Lower leg skin (tissue), 3 donors: ENCODE measurements at regions not wholly inside any gene's neighbourhood (a gene's known extent, or its start where the extent isn't known, plus 50 kb on each side); places are given as distances from the start of the nearest gene placed in this dataset.

Experiments used
- CTCF ChIP-seq, 3 donors: fragments of 450-650 bp; IDR thresholded peaks; one replicate each; pipeline ENCODE4 v1.5.1; 2016; ENCODE audit warnings: antibody characterized with exemption in 3 of 3, mild to moderate bottlenecking in 3 of 3, moderate library complexity in 2 of 3
- POLR2A ChIP-seq, 2 donors: fragments of 450-650 bp; IDR thresholded peaks; one replicate each; pipeline ENCODE4 v1.6.1; 2016 to 2017; ENCODE audit warnings: antibody characterized with exemption in 2 of 2, mild to moderate bottlenecking in 1 of 2, moderate library complexity in 1 of 2

DNA sequence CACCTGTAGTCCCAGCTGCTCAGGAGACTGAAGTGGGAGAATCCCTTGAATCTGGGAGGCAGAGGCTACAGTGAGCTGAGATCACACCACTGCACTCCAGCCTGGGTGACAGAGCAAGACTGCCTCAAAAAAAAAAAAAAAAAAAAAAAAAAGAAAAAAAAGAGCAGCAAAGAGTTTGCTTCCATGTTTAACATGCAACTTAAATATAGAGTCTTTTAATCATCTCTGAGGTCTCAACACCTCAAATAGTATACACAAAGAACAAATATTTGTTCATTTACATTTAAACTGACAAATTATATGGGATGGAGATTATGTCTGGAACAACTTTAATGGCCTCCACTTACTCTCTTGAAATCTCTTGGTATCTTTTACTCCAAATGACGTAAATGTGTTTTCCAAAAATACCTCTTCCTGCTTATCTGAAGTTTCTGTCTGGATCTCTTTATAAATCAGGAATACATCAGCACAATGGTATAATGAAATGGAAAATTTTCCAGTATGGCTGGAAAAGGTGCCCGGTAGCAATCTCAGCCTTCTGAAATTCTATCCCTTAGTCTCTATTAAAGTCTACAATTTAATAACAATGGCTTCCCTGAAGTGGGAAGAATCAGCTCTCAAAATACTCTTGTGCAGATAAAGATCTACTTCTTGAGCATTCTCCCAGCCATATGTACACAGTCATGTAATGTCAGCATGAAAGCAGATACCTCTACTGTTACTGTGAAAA lies 258.5 kb downstream of the OMA1 start:
- TF ChIP-seq CTCF (IDR thresholded peaks at IDR 0.05) (no peak), POLR2A (IDR thresholded peaks at IDR 0.05) (no peak)
